GM19328 (cell line): ENCODE measurements at regions not wholly inside any gene's neighbourhood (a gene's known extent, or its start where the extent isn't known, plus 50 kb on each side); places are given as distances from the start of the nearest gene placed in this dataset.
"Not testable (repeated sequence)": the region's sequence is repeated elsewhere in the genome, so short reads cannot be mapped to it uniquely, and the experiment has no call there.

Source experiments
- ATAC-seq: cut with Tn5 transposase; IDR thresholded peaks from one replicate; pipeline ENCODE4 v1.9.1; 2021; ENCODE audit warnings: mild to moderate bottlenecking, moderate library complexity; ENCODE audit not compliant: unreplicated experiment

- no peak for ATAC-seq
Observed at GRCh38 chr7:69185170-69185569, 413.1 kb upstream of the AUTS2 start.

- ATAC-seq, result no peak
Observed at GRCh38 chr7:69186974-69187373, 411.3 kb upstream of the AUTS2 start.

DNA sequence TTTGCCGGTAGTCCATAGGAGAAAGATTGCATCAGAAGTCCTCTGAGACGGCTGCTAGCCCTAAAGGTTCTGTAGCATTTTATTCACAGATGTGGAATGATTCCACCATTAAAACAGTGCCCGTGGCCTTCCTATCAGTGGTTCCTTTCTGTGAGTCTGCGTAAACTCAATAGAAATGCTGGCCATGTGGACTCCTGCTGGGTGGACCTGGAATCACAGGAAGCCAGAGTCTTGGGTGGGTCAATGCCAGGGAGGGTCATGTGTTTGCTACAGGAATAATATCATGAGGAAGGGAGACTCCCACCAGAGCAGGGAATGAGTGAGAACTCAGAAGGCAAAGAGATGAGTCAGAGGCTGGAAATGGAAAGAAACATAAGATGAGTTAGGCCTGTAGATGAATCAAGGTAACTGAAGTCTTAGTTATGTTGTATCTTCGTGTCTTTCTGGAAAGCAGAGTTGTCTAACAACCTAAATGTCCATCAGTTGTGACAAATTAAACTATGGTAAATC lies 410.4 kb upstream of the AUTS2 start:
- ATAC-seq, result no peak

GRCh38 chr7:69189406-69189805 lies 408.9 kb upstream of the AUTS2 start:
- ATAC-seq, result no peak

GRCh38 chr7:69190025-69190424 lies 408.2 kb upstream of the AUTS2 start:
- ATAC-seq, result no peak

GRCh38 chr7:69190763-69191162 lies 407.5 kb upstream of the AUTS2 start:
- ATAC-seq, result no peak

DNA sequence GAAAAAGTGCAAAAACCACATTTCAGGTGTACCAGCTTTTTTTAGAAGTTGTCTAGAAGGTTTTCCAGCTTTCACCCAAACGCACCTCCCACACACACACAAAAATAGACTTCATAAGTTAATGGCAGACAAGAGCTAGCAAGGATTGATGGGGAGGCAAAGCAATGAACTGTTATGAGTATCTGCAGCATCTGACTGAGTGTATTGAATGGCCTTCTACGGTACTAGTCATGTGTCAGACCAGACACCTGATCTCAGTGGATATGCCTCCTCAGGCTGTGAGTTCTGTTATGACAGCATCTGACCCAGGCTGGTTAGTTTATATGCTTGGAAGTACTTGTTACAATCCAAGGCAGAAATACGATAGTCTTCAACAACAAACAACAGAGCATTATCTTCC lies 406.1 kb upstream of the AUTS2 start:
- no peak for ATAC-seq

DNA sequence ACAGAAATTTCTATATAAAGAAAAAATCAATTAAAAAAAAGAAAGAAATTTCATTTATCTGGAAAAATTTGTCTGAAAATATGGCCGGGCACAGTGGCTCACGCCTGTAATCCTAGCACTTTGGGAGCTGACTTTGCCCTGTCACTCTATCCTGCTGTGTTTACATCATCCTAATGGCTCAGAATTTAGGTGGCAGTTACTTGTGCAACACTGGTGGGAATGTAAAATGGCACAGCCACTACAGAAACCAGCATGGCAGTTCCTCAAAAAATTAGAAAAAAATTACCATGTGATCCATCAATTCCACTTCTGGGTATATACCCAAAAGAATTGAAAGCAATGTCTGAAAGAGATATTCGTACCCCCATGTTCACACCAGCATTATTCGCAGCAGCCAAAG lies 405.2 kb upstream of the AUTS2 start:
- no peak for ATAC-seq

- no peak for ATAC-seq
Observed at GRCh38 chr7:69196593-69196992, 401.7 kb upstream of the AUTS2 start.

DNA sequence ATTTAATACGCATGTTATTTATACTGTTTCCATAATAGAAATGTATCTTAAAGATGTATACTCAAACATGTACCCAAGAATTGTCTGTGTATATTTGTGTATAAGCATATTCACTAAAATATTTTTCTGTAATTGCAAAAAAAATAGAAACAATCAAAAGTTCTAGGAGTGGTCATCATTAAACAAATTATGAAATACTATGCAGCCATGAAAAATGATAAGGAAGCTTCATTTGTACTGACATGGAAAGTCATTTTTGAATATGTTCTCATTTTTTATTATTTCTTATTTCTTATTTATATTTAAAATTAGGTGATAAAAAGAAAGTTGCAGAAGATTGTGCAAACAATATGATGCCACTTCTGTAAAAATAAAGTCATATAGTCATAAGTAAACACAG lies 400.0 kb upstream of the AUTS2 start:
- ATAC-seq, result no peak

GRCh38 chr7:69199041-69199440 lies 399.2 kb upstream of the AUTS2 start:
- no peak for ATAC-seq

- no peak for ATAC-seq
Observed at GRCh38 chr7:69199661-69200060, 398.6 kb upstream of the AUTS2 start.

DNA sequence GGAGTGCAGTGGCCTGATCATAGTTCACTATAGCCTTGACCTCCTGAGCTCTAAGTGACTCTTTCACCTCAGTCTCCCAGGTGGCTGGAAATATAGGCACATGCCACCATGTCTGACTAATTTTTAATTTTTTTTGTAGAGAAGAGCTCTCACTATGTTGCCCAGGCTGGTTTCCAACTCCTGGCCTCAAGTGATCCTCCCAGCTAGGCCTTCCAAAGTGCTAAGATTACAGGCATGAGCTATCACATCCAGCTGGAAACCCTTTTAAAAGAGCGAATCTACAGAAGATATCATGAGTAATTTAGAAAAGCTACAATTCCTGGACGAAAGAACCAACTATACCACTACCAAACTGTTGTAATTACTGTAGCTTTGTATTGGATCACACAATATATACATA lies 394.4 kb upstream of the AUTS2 start:
- ATAC-seq, result no peak

DNA sequence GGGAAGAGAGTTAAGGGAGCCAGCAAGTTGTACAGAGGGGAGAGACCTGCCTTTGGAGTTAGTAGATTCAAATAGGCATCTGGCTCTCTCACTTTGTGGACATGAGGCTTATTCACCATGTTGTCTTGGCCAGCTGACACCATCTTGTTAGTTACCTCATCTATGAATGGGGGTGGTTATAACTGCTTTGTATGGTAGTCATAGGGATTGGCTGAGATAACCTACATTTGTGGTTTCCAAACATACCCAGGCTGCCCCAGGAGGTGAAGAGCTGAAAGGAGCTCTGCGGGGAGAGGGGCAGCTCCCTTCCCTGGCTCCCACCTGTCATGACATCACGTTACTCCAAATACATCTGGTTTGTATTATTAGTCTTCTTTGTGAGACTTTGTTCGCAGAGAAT lies 393.3 kb upstream of the AUTS2 start:
- no peak for ATAC-seq

DNA sequence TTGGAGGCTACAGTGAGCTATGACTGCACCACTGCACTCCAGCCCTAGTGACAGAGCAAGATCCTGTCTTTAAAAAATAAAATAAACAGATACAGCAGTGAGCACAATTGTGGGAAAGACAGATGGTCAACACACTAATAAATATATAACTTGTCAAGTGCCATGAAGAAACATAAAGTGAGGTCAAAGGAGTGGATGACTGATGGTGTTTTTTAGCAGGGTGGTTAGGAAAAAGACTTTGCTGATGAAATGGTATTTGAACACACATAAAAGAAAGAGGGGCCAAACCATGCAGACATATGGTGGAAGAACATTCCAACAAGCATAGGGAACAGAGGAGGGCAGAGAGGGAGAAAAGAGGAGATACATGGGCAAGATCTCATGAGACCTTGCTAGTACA lies 392.7 kb upstream of the AUTS2 start:
- no peak for ATAC-seq

GRCh38 chr7:69208276-69208675 lies 390.0 kb upstream of the AUTS2 start:
- ATAC-seq, result no peak

DNA sequence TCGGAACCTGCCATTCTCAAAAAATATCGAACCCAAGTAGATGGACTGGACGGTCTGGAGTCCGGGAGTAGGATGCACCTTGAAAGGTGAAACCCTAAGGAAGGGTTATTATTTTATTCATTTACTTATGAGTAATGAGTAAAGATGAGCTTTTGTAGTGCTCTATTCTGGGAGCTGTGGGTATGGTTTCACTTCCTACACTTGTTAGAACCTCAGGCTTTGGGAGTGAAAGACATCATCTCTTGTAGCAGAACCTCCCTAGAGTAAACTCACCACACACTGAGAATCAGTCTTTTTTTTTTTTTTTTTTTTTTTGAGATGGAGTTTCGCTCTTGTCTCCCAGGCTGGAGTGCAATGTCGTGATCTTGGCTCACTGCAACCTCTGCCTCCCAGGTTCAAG lies 389.4 kb upstream of the AUTS2 start:
- ATAC-seq, result peak; percentile 75

GRCh38 chr7:69211336-69211735 lies 386.9 kb upstream of the AUTS2 start:
- no peak for ATAC-seq

GRCh38 chr7:69211739-69212138 lies 386.5 kb upstream of the AUTS2 start:
- no peak for ATAC-seq

DNA sequence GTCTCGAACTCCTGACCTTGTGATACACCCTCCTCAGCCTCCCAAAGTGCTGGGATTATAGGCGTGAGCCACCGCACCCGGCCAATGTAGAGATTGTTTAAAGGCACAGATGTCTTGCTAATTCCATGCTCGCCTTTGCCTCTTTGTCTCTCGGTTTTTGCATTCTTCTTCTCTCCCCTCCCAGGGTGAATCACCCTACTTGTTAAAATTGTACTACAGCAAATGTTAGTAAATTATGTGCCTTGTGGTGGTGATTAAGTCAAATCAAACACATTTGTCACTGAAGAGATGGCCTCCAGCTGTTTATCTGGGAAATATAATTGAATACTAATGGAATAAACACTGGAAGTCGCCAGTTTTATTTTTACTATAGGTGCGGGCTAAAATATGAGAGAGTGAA lies 384.4 kb upstream of the AUTS2 start:
- ATAC-seq, result no peak

DNA sequence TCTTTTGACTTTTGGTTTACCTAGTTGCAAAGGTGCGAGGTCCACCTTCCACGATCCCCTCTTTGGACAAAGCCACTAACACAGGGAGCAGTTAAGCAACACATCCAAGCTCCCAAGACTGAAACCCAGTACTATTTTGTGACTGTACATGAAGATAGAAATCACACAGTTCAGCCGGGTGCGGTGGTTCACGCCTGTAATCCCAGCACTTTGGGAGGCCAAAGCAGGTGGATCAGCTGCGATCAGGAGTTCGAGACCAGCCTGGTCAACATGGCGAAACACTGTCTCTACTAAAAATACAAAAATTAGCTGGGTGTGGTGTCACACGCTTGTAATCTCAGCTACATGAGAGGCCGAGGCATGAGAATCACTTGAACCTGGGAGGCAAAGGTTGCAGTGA lies 382.8 kb upstream of the AUTS2 start:
- ATAC-seq, result not testable (repeated sequence)

- ATAC-seq, result no peak
Observed at GRCh38 chr7:69217516-69218350, 380.5 kb upstream of the AUTS2 start.

GRCh38 chr7:69218576-69218975 lies 379.7 kb upstream of the AUTS2 start:
- no peak for ATAC-seq
